GM11168 (cell line): ENCODE measurements at regions not wholly inside any gene's neighbourhood (a gene's known extent, or its start where the extent isn't known, plus 50 kb on each side); places are given as distances from the start of the nearest gene placed in this dataset.
"Not testable (repeated sequence)": the region's sequence is repeated elsewhere in the genome, so short reads cannot be mapped to it uniquely, and the experiment has no call there.

Source experiments
- in situ Hi-C: fragments of 300-500 bp; cut with MboI; formaldehyde crosslinking; loops from one replicate; pipeline ENCODE4 v1.12.0; 2022; ENCODE audit warnings: low sequenced_read_pairs; ENCODE audit not compliant: unreplicated experiment

DNA sequence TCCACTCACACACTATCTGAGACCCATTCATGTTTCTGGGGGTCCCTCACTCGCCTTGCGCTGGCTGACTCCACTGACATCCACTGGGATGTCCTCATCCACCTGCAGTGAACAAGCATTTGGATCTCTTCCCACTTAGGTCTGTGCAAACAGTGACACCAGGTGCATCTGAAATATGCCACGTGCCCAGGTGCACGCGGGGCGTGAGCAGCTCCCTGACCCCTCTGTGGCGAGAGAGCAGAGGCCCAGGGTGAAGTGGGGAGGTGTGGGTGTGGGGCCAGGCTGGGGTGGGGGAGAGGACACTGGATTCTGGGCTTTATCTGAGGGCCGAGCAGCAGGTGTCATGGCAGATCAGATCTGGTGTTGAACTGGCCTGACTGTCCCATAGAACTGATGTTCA is 85.4 kb upstream of the LPCAT1 start:
- in situ Hi-C loops: loop anchor here (5.0 kb wide), 1 partner anchor 1312 kb away; no protein-coding TSS in a partner anchor

DNA sequence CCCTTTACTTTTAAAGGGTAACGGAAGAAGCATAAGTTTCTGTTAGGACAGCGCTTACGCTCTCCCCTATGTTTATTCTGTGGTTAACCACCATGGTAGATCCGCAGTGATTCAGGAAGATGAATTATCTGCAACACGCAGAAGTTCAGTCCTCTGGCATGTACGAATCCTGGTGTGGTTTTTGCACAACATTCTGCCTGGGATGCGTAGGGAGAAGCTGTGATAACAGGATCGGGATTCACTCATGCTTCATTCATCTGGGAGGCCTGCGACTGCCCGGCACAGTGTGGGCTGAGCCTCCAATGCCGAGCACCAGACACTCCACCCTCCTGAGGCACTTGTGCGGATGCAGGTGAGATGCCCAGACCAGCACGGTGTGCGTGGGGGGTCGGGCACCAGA is 84.6 kb upstream of the LPCAT1 start:
- in situ Hi-C loops: loop anchor here (5.0 kb wide), 1 partner anchor 1311 kb away; no protein-coding TSS in a partner anchor

DNA sequence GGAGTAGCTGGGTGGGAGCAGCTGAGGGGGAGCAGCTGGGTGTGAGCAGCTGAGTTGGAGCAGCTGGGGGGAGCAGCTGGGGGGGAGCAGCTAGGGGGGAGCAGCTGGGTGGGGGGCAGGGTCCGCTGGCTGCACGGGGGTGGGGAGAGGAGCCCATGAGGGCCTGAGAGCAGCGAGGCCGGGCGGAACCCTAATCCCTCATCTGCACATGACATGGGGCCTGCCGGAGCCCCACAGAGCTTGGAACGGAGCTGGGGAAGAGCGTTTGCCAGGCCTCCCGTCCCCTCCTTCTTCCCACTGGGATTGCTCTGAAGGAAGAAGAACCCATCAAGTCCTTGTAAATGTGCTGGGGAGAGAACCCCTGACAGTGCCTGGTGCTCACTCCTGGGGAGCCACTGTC is 83.2 kb upstream of the LPCAT1 start:
- in situ Hi-C loops: loop anchor here (5.0 kb wide), 1 partner anchor 1310 kb away; no protein-coding TSS in a partner anchor

DNA sequence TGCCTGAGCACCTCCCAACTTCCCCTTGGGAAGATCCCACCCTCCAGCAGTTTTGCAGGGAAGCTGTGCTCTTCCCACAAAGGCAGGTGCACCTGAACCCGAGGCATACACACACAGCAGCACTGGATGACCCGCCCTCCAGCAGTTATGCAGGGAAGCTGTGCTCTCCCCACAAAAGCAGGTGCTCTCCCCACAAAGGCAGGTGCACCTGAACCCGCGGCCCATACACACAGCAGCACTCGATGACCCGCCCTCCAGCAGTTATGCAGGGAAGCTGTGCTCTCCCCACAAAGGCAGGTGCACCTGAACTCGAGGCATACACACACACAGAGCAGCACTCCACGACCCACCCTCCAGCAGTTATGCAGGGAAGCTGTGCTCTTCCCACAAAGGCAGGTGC is 80.2 kb upstream of the LPCAT1 start:
- in situ Hi-C loops: not testable (repeated sequence)

GRCh38 chr5:1601565-1601964 is 77.8 kb upstream of the LPCAT1 start:
- in situ Hi-C loops: not testable (repeated sequence)

- in situ Hi-C loops: loop anchor here (5.0 kb wide), 1 partner anchor 1382 kb away; the partner anchor contains the start of genes CCDC127 and SDHA
Measured at GRCh38 chr5:1598950-1599737, 75.4 kb upstream of the LPCAT1 start.

DNA sequence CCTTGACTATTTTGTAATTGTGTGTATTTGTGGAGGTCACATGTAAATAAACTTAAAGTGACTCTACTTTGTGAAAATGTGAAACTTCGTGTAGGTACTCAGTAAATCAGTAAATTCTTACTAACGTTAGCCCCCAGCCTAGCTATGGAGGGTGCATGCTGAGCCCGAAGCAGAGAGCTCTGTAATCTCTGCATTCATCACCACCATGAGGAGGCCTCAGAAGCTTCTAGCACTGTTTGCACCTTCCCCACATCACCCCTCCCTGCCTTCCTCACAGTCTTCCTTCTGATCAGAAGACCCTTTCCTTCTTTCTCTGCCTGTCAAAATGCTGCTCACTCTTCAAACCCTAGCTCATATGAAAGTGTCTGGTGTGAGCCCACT is 73.3 kb upstream of the LPCAT1 start:
- in situ Hi-C loops: loop anchor here (5.0 kb wide), 1 partner anchor 1380 kb away; the partner anchor contains the start of genes CCDC127 and SDHA

GRCh38 chr5:1596462-1597092 is 72.8 kb upstream of the LPCAT1 start:
- in situ Hi-C loops: loop anchor here (5.0 kb wide), 1 partner anchor 1379 kb away; the partner anchor contains the start of genes CCDC127 and SDHA

DNA sequence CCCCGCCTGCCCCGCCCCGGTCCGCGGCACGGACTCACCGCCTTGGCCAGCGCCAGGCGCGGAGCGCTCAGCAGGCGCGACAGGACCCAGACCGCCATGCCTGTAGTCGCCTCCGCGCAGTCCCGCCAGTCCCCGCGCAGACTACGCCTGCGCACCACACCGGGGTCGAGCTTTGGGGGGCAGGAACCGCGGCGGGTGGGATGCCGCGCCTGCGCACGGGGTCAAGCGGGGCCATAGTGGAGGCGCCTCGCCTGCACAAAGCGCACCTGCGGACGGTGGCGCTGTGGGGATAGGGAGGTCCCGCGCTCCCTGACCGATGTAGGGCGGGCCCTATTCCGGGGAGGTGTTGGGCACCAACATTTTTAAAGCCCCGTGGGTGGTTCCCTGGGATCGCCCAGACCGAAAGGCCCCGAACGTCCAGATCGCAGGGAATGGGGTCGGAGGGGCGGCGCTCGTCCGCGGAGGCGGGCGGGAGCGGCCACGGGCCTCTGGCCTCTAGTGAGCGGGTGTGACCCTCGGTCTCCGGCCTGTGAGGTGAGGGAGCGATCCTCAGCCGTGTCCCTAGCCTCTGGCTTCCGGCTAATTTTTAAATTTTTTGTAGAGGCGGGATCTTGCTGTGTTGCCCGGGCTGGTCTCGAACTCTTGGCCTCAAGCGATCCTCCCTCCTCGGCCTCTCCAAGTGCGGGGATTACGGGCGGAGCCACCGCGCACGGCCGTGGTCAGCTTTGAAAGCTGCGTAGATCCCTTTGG is 70.8 kb upstream of the LPCAT1 start:
- in situ Hi-C loops: loop anchor here (5.0 kb wide), 2 partner anchors 1357 to 1377 kb away; partner anchors contain the start of genes CCDC127 and SDHA

DNA sequence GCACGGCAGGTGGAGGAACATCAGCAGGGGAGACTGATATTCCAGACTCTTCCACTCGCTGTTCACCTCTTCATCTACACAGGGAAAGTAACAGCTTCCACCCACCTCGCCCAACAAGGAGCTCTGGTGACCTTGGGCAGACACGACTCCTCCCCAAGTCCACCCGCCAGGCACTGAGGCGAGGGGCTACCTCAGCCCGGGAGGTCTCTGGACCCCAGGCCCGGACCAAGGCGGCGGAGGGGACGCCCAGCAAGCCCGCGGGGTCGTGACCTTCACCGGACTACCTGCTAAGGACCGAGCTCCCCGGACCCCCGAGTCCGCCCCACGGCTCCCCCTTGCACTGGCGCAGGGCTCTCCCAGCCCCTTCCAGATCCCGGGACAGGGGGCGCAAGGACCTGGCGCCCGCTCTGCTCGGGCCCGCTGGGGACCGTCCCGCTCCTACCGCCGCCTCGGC is 70.2 kb upstream of the LPCAT1 start:
- in situ Hi-C loops: loop anchor here (5.0 kb wide), 1 partner anchor 1357 kb away; no protein-coding TSS in a partner anchor

GRCh38 chr5:1588071-1588694 is 64.4 kb upstream of the LPCAT1 start:
- in situ Hi-C loops: not testable (repeated sequence)

DNA sequence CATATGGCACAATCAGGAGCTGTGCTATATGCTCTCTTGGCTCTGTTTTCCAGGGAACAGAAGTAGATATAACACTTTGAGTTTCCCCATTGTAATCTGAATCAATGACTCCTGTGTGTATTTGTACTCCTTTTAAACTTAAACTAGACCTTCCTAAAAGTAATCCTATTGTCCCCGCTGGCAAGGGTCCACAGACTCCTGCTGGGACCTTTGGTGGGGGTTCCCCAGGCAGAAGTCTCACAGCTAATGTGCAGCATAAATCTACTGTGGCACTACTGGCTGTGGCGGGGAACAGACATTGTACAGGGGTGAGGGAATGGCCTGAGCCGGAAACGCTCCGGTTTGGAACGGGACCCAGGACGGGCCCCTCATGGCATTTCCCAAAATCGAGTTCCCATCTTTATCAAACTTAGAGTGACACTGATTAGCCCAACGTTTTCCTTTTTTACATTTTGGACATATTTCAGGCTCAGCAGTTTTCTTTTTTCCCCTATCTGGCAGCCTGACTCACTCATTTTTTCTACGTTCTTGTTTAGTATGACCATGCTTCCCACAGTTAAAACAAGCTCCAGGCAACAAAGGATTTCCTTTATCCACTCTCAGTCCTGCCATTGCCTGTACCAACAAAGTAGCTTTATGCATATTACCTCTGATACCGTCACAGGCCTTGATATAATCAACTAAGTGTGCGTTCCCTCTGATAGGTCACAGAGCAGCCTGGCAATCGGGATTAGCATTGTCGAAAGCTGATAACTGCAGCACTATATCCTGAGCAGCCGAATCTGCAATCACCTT is 59.5 kb upstream of the LPCAT1 start:
- in situ Hi-C loops: not testable (repeated sequence)

GRCh38 chr5:1579389-1579788 is 55.6 kb upstream of the LPCAT1 start:
- in situ Hi-C loops: loop anchor here (5.0 kb wide), 1 partner anchor 1327 kb away; no protein-coding TSS in a partner anchor

DNA sequence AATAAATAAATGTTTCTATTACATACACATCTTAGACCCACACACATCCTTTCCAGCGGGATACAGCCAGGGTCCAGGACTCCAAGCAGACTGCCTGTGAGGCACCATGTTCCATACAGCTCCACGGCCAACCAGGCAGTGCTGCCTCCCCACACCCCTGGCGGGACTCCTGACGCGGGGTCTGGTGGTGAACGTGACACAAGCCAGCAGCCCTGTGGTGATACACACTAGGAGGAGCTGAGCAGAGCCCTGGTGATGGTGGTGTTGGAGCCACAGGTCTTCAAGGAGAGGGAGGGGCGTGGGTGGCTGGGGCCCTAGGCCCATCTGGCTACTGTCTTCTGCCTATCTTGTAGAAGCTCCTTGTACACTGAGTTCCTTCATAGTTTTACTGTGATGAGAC is 53.1 kb upstream of the LPCAT1 start:
- in situ Hi-C loops: loop anchor here (5.0 kb wide), 1 partner anchor 1325 kb away; no protein-coding TSS in a partner anchor

DNA sequence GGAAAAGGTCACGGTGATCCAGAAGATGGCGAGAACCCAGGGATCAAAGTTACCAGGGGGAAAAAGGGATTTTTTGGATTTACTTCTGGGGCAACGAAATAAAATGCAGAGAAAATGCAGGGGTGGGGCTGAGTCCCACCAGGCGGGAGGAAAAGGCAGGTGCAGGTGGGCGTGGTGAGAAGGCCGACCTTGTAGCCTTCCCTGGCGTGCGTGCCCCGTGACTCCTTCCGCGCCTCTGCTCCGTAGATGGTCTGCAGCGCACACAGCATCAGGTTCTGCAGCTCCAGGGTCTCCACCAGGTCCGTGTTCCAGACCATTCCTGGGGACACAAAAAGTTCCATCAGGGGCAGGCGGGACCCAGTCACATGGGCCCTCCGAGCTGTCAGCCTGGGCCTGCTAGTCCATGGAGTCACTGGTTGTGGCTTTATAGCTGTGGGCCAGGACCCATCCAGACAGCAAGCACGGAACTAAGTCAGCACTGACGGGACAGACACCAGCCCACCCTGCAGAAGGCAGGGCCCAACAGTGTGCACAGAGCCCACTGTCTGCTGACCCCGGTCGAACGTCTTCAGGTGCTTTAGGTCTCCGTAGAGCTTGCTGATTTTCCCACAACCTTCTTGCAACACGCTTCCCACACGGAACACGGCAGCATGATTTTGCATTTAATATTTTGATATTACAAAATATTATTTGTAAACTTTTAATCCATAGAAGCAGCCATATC is 52.4 kb upstream of the LPCAT1 start:
- in situ Hi-C loops: loop anchor here (5.0 kb wide), 1 partner anchor 1324 kb away; no protein-coding TSS in a partner anchor

- in situ Hi-C loops: loop anchor here (5.0 kb wide), 1 partner anchor 1323 kb away; no protein-coding TSS in a partner anchor
Measured at GRCh38 chr5:1575491-1575890, 51.7 kb upstream of the LPCAT1 start.

DNA sequence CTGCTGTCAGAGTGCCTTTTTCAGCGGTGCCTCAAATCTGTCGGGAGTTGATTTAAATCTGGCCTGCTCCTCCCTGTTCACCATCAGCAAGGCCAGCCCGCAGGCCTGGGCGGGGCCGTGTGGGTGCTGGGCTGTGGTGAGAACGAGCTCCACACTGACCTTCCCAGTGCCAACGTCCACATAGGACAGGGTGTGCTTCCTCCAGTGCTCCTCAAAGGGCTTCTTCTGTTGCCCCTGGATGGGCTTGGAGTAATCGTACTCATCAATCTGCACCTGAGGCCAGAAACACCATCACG is 50.2 kb upstream of the LPCAT1 start:
- in situ Hi-C loops: not testable (repeated sequence)

- in situ Hi-C loops: not testable (repeated sequence)
Measured at GRCh38 chr5:1573217-1574022, 49.7 kb upstream of the LPCAT1 start.
